GM12891 (cell line): ENCODE measurements at regions not wholly inside any gene's neighbourhood (a gene's known extent, or its start where the extent isn't known, plus 50 kb on each side); places are given as distances from the start of the nearest gene placed in this dataset.

Source experiments
- DNase-seq: peaks from one replicate; pipeline ENCODE4 v3.0.0; 2011; ENCODE audit warnings: low spot score; ENCODE audit not compliant: insufficient read length
- FAIRE-seq: peaks from 2 replicates; lab custom pipeline; 2011; peaks lifted over from hg19 to GRCh38; lab: Jason Lieb, UNC
- PAX5 ChIP-seq: IDR thresholded peaks from 2 replicates; pipeline ENCODE4 v1.6.1; 2011; ENCODE audit warnings: low read length, moderate library complexity, mild to moderate bottlenecking; ENCODE audit not compliant: insufficient read depth, severe bottlenecking
- POLR2A ChIP-seq: IDR thresholded peaks from 2 replicates; pipeline ENCODE4 v1.6.1; 2011; ENCODE audit warnings: low read depth, low read length, control low read depth
- POLR2AphosphoS5 ChIP-seq: IDR thresholded peaks from 2 replicates; pipeline ENCODE4 v1.6.1; 2011; ENCODE audit warnings: low read depth, low read length, control low read depth
- POU2F2 ChIP-seq: IDR thresholded peaks from 2 replicates; pipeline ENCODE4 v1.6.1; 2011; ENCODE audit warnings: low read depth, mild to moderate bottlenecking, control low read depth, low read length, moderate library complexity
- SPI1 ChIP-seq: IDR thresholded peaks from 2 replicates; pipeline ENCODE4 v1.6.1; 2011; ENCODE audit warnings: low read depth, low read length, control low read depth
- TAF1 ChIP-seq: IDR thresholded peaks from 2 replicates; pipeline ENCODE4 v1.6.1; 2011; ENCODE audit warnings: low read depth, low read length, control low read depth

GRCh38 chr9:28810388-28811075 is 1237.3 kb upstream of the C9orf72 start:
- DNase-seq: no peak
- no peak for TF ChIP-seq POLR2A
- no peak for TF ChIP-seq TAF1
- TF ChIP-seq POLR2AphosphoS5: no peak
- TF ChIP-seq PAX5: no peak
- TF ChIP-seq SPI1: no peak
- TF ChIP-seq POU2F2: no peak
- no peak for FAIRE-seq

GRCh38 chr9:28820741-28821140 is 1247.5 kb upstream of the C9orf72 start:
- FAIRE-seq: no peak
- TF ChIP-seq TAF1 (no peak), POU2F2 (no peak), POLR2A (no peak), SPI1 (no peak), PAX5 (no peak), POLR2AphosphoS5 (no peak)

GRCh38 chr9:28821240-28821639 is 1248.0 kb upstream of the C9orf72 start:
- FAIRE-seq: no peak
- no peak for DNase-seq
- TF ChIP-seq TAF1 (no peak), POLR2A (no peak), SPI1 (no peak), POLR2AphosphoS5 (no peak), POU2F2 (no peak), PAX5 (no peak)

More at GRCh38 chr9:28820741-28821140, 1247.5 kb upstream of the C9orf72 start:
- no peak for DNase-seq

DNA sequence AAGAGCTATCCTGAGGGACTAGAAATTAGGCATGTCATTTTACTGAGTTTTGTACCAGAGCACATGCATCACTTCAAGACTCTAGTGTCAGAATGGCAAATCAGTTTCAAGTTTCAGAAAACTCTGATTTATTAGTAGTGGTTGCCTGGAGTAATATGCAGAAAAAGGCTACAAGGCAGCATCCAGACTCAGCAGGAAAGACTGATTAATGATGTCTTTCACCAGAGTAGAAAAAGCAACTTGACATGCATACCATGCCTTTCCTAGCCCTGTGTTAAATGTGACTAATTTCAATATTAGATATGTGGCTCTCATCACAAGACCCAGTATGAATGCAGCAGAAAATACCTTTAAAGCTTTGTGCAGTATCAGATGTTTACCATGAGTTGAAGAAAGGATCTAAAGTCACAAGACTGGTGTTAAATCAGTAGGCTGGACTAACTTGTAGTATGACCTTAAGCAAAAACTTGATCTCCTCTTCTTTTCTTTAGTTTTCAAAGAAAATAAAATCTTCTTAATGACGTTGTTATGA is 1251.2 kb upstream of the C9orf72 start:
- no peak for FAIRE-seq
- TF ChIP-seq POLR2A (no peak), PAX5 (no peak), TAF1 (no peak), SPI1 (no peak), POLR2AphosphoS5 (no peak), POU2F2 (no peak)
- no peak for DNase-seq

GRCh38 chr9:28832168-28832770 is 1259.0 kb upstream of the C9orf72 start:
- DNase-seq (no peak), FAIRE-seq (no peak)
- TF ChIP-seq POLR2A: no peak

DNA sequence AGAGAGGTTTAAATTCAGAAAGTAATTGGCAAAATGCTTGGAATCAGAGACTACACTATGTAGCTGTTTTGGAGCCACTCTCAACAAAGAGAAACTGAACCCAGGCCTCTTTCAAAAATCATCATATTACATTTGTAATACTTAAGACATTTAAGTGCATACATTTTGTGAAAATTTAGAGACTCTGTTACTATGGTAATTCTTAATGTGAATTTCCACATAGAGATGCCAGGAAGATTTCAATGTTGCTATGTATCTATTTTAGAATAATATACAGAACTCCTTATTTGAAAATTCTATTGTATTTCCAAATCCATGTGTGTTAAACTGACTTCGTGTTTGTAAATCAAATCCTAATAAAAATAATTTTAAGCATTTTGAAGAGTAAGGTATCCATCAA is 1260.9 kb upstream of the C9orf72 start:
- DNase-seq (no peak), FAIRE-seq (no peak)
- TF ChIP-seq TAF1: no peak
- TF ChIP-seq POLR2A: no peak
- no peak for TF ChIP-seq POLR2AphosphoS5
- no peak for TF ChIP-seq PAX5
- TF ChIP-seq POU2F2: no peak
- no peak for TF ChIP-seq SPI1

- TF ChIP-seq PAX5 (no peak), TAF1 (no peak), SPI1 (no peak), POLR2AphosphoS5 (no peak)
- FAIRE-seq: no peak
- DNase-seq: no peak
Observed at GRCh38 chr9:28839778-28840430, 1266.6 kb upstream of the C9orf72 start.

- FAIRE-seq: no peak
- no peak for TF ChIP-seq POLR2AphosphoS5
- no peak for TF ChIP-seq POLR2A
- TF ChIP-seq PAX5: no peak
- no peak for TF ChIP-seq SPI1
- TF ChIP-seq POU2F2: no peak
- no peak for TF ChIP-seq TAF1
- DNase-seq: no peak
Observed at GRCh38 chr9:28841775-28842174, 1268.5 kb upstream of the C9orf72 start.

- TF ChIP-seq POLR2A (no peak), TAF1 (no peak), SPI1 (no peak), POU2F2 (no peak), POLR2AphosphoS5 (no peak), PAX5 (no peak)
- FAIRE-seq: no peak
- DNase-seq: no peak
Observed at GRCh38 chr9:28847331-28847730, 1274.0 kb upstream of the C9orf72 start.
